ENCODE measurements at regions not wholly inside any gene's neighbourhood (a gene's known extent, or its start where the extent isn't known, plus 50 kb on each side); places are given as distances from the start of the nearest gene placed in this dataset.

- no peak for DNase-seq
These were observed 209.7 kb upstream of the PLET1 start for GRCh38 chr11:112470355-112470754.

GRCh38 chr11:112471731-112472130, 211.1 kb upstream of the PLET1 start:
- DNase-seq, result no peak

- DNase-seq, result no peak
These were observed 216.5 kb upstream of the PLET1 start for GRCh38 chr11:112477152-112477551.

- DNase-seq, result no peak
These were observed 217.1 kb upstream of the PLET1 start for GRCh38 chr11:112477581-112478317.

GRCh38 chr11:112478806-112479205, 218.1 kb upstream of the PLET1 start:
- DNase-seq, result no peak

GRCh38 chr11:112481431-112481830, 220.8 kb upstream of the PLET1 start:
- no peak for DNase-seq

- DNase-seq, result no peak
These were observed 221.2 kb upstream of the PLET1 start for GRCh38 chr11:112481893-112482292.

GRCh38 chr11:112485280-112485679, 224.6 kb upstream of the PLET1 start:
- no peak for DNase-seq

- no peak for DNase-seq
These were observed 237.2 kb upstream of the PLET1 start for GRCh38 chr11:112497826-112498225.

GRCh38 chr11:112498701-112499100, 238.0 kb upstream of the PLET1 start:
- DNase-seq, result no peak

GRCh38 chr11:112499153-112499880, 238.7 kb upstream of the PLET1 start:
- no peak for DNase-seq

- DNase-seq, result no peak
These were observed 239.2 kb upstream of the PLET1 start for GRCh38 chr11:112499881-112500204.

GRCh38 chr11:112503410-112503809, 242.8 kb upstream of the PLET1 start:
- no peak for DNase-seq

GRCh38 chr11:112504056-112504455, 243.4 kb upstream of the PLET1 start:
- no peak for DNase-seq

- no peak for DNase-seq
These were observed 246.2 kb upstream of the PLET1 start for GRCh38 chr11:112506852-112507251.

GRCh38 chr11:112507281-112507680, 246.6 kb upstream of the PLET1 start:
- DNase-seq, result no peak

GRCh38 chr11:112508750-112509149, 248.1 kb upstream of the PLET1 start:
- no peak for DNase-seq

GRCh38 chr11:112509300-112509699, 248.6 kb upstream of the PLET1 start:
- DNase-seq, result no peak

- DNase-seq, result no peak
These were observed 250.6 kb upstream of the PLET1 start for GRCh38 chr11:112511271-112511670.

- no peak for DNase-seq
These were observed 251.3 kb upstream of the PLET1 start for GRCh38 chr11:112511911-112512310.

GRCh38 chr11:112513417-112513816, 252.8 kb upstream of the PLET1 start:
- DNase-seq, result no peak

GRCh38 chr11:112514011-112514740, 253.5 kb upstream of the PLET1 start:
- DNase-seq, result no peak

GRCh38 chr11:112516261-112516660, 255.6 kb upstream of the PLET1 start:
- DNase-seq, result no peak

GRCh38 chr11:112516755-112517154, 256.1 kb upstream of the PLET1 start:
- DNase-seq, result no peak
